ENCODE measurements at regions not wholly inside any gene's neighbourhood (a gene's known extent, or its start where the extent isn't known, plus 50 kb on each side); places are given as distances from the start of the nearest gene placed in this dataset.

DNA sequence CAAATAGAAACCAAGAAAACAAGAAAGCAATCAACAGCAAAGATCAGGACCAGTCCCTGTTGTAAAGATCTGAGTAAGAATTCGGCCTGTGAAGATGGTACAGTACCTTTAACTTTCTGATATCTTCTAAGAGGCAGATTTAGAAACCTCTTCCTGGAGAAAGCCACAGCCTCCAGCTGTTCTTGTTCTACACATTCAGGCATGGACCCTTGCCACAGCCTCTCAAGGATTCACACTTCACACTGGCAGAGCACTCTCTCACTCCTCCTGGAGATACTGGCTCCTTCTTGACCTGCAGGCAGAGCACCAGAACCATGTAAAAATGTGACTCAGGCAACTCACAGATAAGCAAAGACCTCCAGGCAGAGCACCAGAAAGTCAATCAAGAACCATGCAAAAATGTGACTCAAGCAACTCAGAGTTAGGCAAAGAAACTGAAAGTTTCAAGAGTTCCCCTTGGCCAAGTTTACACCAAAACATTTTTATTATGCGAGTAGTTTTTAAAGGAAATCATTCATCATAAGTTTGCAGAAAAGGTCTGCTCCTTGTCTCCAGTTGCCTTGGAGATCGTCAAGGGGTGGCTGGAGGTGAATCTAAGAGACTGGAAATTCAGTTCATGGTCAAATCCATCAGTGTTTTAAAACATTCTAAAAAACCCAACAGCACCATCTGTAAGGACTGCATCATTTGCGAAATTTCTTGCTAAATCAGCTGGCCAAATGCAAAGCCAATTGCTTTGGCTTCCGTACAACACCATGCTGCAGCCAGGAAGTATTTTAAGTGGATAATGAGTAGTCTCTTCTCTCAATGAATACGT lies 119.3 kb upstream of the MDM1 start:
- Histone ChIP-seq H3K4me3 (ENCODE audit: low read length in 3 of 3) (peak overlapping the region in 2 of 3 donors; percentile 45 to 47), H3K27me3 (ENCODE audit: control insufficient read depth, insufficient read depth, low read length) (no peaks in the 10 kb centered on the region), H3K27ac (ENCODE audit: low read depth in 2 of 2, low read length in 2 of 2) (peak overlapping the region; percentile 21 to 67), H3K9me3 (ENCODE audit: control insufficient read depth in 2 of 3, insufficient read depth in 1 of 3, low read length in 3 of 3) (no peaks in the 10 kb centered on the region), H3K9ac (ENCODE audit: low read length in 3 of 3) (peak overlapping the region in 1 of 3 donors; percentile 20), H3K36me3 (ENCODE audit: control insufficient read depth in 2 of 3, insufficient read depth in 3 of 3, low read length in 3 of 3) (no peaks in the 10 kb centered on the region), H3K4me1 (ENCODE audit: control insufficient read depth in 2 of 3, insufficient read depth in 2 of 3, low read depth in 1 of 3, low read length in 3 of 3) (peaks cover 0 to 9% (median 0%) of the 10 kb centered on the region in 3 donors)
- intact Hi-C loops (cut with DNase I) = no loop called here
- peak in 1 of 5 donors; percentile 39 for DNase-seq
- TF ChIP-seq CTCF (IDR thresholded peaks at IDR 0.05; ENCODE audit: borderline replicate concordance, extremely low read depth, insufficient read depth) = no peak
- no peak for FAIRE-seq

- H3K36me3 ChIP-seq (ENCODE audit: control insufficient read depth in 2 of 3, insufficient read depth in 3 of 3, low read length in 3 of 3) = no peaks in the 10 kb centered on the region
- FAIRE-seq (no peak), DNase-seq (no peak)
- TF ChIP-seq CTCF (IDR thresholded peaks at IDR 0.05; ENCODE audit: borderline replicate concordance, extremely low read depth, insufficient read depth) = no peak
- no peaks in the 10 kb centered on the region for H3K9me3 ChIP-seq (ENCODE audit: control insufficient read depth in 2 of 3, insufficient read depth in 1 of 3, low read length in 3 of 3)
- H3K4me3 ChIP-seq (ENCODE audit: low read length in 3 of 3) = no peak overlapping the region
- H3K27me3 ChIP-seq (ENCODE audit: control insufficient read depth, insufficient read depth, low read length) = no peaks in the 10 kb centered on the region
- H3K27ac ChIP-seq (ENCODE audit: low read depth in 2 of 2, low read length in 2 of 2) = peak overlapping the region in 1 of 2 donors; percentile 21
- intact Hi-C loops (cut with DNase I) = no loop called here
- peaks cover 0 to 9% (median 0%) of the 10 kb centered on the region in 3 donors for H3K4me1 ChIP-seq (ENCODE audit: control insufficient read depth in 2 of 3, insufficient read depth in 2 of 3, low read depth in 1 of 3, low read length in 3 of 3)
- no peak overlapping the region for H3K9ac ChIP-seq (ENCODE audit: low read length in 3 of 3)
These were observed 120.0 kb upstream of the MDM1 start for GRCh38 chr12:68452078-68452715.

GRCh38 chr12:68453278-68453677 lies 121.1 kb upstream of the MDM1 start:
- TF ChIP-seq CTCF (IDR thresholded peaks at IDR 0.05; ENCODE audit: borderline replicate concordance, extremely low read depth, insufficient read depth) = no peak

More at GRCh38 chr12:68453278-68453677, 121.1 kb upstream of the MDM1 start:
- Histone ChIP-seq H3K36me3 (ENCODE audit: control insufficient read depth in 2 of 3, insufficient read depth in 3 of 3, low read length in 3 of 3) (no peaks in the 10 kb centered on the region), H3K9ac (ENCODE audit: low read length in 3 of 3) (no peak overlapping the region), H3K27me3 (ENCODE audit: control insufficient read depth, insufficient read depth, low read length) (no peaks in the 10 kb centered on the region), H3K4me3 (ENCODE audit: low read length in 3 of 3) (no peak overlapping the region), H3K4me1 (ENCODE audit: control insufficient read depth in 2 of 3, insufficient read depth in 2 of 3, low read depth in 1 of 3, low read length in 3 of 3) (peaks cover 0 to 9% (median 0%) of the 10 kb centered on the region in 3 donors), H3K9me3 (ENCODE audit: control insufficient read depth in 2 of 3, insufficient read depth in 1 of 3, low read length in 3 of 3) (no peaks in the 10 kb centered on the region), H3K27ac (ENCODE audit: low read depth in 2 of 2, low read length in 2 of 2) (peak overlapping the region in 1 of 2 donors; percentile 25)
- intact Hi-C loops (cut with DNase I) = no loop called here
- DNase-seq (no peak), FAIRE-seq (no peak)
